AG20443 (cell line): ENCODE measurements at regions not wholly inside any gene's neighbourhood (a gene's known extent, or its start where the extent isn't known, plus 50 kb on each side); places are given as distances from the start of the nearest gene placed in this dataset.
"Not testable (repeated sequence)": the region's sequence is repeated elsewhere in the genome, so short reads cannot be mapped to it uniquely, and the experiment has no call there.

Experiments
- DNase-seq: peaks from one replicate; pipeline ENCODE4 v3.0.0; 2012; ENCODE audit warnings: low spot score, mixed read lengths

DNA sequence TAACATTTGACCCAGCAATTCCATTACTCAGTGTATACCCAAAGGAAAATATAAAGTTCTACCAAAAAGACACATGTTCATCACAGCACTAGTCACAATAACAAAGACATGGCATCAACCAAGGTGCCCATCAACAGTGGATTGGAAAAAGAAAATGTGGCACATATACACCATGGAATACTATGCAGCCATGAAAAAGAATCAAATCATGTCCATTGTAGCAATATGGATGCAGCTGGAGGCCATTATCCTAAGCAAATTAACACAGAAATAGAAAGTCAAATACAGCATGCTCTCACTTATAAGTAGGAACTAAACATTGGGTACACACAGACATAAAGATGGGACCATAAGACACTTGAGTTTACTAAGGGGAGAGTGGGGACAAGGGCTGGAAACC is 441.9 kb upstream of the ID4 start:
- DNase-seq: no peak

DNA sequence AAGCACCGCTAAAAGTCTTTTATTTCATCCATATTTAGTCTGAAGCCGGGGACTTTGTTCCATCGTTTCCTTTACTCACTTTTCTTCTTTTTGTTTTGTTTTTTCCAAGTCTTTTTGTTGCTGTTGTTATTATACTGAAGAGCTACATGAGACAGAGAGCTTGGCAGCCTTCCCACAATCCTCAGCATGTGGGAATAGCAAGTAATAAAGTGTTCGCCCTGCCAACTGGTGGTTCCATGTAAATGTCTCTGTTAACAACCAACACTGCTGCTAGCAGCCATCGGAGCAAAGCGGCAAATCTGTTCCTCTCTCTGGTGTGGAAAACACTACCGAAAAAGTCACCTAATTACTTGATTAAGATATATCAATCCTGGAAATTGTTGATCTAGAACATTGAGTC is 437.8 kb upstream of the ID4 start:
- peak; percentile 20 for DNase-seq

DNA sequence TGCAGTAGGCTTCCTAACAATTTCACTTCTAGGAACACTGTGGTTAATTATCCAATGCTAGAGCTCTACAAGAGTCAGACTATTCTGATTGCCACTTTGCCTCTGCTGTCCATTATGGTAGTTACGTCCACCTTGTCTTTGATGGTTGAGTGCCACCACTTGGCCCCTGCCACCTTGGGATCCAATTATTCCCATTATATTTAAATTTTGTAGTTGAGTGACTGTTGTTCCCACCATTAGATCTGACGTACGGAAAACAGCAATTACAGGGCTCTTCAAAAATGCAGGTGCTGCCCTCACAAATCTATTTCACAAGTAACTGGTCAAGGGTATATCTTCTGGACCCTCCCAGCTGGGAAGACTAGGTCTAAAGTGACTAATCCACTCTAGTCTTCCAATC is 432.3 kb upstream of the ID4 start:
- DNase-seq: not testable (repeated sequence)

DNA sequence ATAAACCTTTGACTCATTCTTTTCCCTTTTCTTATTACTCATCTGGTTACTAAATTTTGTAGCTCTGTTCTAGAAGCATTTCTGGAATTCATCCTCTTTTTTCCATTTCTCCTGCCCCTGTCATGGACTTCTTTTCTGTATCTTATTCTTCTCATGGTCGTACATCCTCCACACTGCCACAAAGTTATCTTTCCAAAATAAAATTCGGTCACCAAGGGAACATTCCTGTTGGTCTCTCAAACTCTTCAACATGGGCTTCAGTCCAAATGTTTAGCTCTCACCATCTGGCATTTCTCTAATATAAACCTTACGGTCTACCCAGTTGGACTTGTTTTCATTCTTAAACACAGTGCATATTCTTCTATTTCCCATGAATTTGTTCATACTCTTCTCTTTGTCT is 428.8 kb upstream of the ID4 start:
- no peak for DNase-seq

DNA sequence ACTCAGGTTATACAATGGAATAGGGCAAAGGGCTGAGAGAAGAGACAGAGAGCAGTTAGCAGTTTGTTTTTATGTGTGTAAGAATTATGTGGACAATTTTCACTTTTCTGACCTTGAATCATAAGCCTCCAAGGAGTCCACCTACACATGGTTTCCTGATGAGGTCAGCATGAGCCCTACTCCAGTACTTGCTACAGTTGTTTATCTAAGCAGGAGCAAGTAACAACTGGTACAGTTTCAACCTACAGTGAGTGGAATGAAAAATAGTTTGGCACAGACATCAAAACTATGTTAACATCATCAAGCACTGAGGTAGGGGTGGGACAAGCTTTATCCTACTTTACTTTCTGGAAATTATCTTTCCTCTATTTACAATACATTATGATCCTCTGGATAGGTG is 426.7 kb upstream of the ID4 start:
- DNase-seq: peak; percentile 10

DNA sequence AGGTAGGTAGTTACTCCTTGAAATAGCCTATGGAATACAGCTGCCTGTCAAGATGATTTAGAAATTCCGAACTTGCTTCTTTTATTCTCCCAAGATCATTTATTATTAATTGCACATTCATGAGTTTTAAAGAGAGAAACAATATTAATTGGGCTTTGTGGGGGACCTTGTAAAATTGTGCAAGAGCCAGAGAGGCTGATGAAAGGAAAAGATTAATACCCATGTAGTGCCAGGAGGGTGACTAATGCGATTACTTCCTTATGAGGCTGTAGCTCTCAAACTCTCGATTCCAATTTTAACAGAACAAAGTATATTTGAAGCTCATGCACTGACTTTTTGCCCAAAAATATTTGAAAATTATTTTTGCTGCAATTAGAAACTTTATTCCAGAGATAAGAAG is 423.8 kb upstream of the ID4 start:
- DNase-seq: peak; percentile 52

DNA sequence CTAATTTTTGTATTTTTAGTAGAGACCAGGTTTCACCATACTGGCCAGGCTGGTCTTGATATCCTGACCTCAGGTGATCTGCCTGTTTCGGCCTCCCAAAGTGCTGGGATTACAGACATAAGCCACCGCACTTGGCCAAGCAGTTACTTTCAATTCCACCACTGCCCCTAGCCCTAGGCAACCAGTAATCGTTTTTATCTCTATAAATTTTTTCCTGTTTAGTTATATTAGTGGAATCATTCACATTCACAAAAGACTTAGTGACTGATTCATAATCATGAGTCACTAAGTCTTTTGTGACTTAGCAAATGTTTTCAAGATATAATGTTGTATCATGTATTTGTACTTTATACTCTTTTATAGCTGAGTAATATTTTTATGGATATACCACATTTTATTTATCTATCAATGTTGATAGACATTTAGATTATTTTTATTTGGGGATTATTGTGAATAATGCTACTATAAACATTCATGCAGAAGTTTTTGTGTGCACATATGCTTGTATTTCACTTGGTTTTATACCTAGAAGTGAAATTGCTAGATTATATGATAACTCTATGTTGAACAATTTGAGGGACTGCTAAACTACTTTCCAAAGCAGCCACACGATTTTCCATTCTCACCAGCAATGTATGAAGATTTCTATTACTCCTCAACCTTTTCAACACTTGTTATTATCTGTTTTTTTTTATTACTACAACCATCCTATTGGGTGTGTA is 421.4 kb upstream of the ID4 start:
- DNase-seq: peak; percentile 35

DNA sequence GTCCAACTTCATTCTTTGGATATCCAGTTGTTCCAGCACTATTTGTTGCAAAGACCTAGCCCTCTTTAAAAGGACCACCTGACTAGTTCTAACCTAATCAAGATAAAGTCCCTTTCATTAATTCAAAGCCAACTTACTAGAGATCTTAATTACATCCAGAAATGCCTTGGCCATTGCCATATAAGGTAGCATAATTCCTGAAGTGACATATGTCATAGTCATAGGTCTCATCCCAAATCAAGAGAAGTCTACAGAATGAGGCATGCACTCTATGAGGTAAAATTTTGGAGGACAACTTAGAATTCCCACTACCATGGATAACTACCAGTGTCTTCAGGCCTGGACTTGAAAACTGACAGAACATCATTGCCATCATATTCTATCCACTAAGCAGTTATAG is 420.4 kb upstream of the ID4 start:
- no peak for DNase-seq

DNA sequence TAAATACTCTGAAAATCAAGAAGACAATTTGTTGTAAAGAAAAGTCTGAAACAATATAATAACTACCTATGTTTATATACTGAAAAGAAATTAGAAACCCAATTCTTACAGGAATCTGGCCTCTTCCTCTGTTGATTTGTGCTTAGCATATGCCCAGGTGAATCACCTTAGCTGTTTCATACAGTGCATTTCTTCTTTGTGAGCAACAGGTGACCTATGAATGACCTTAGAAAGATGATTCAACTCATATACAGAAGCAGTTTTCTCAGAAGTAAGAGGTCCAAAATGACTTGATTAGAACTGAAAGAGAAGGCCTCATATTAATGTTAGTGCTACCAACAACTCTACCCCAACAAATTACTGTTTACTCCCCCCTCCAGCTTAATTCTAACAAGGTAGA is 419.5 kb upstream of the ID4 start:
- DNase-seq: no peak

DNA sequence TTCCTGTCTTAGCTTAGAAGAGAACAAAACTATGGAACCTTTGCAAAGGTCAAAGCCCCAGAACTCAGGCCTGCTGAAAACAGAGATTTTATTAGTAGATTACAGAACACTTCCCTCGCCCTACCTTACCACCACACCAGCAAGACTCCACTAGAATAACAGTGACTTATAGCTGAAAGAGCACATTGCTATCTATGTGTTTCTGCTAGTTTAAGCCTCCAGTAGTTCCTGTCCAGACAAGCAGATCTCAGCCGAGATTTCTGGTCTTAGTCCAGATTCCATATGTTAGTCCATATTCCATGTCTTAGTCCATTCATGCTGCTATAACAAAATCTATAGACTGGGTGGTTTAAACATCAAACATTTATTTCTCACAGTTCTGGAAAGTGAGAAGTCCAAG is 412.3 kb upstream of the ID4 start:
- no peak for DNase-seq

DNA sequence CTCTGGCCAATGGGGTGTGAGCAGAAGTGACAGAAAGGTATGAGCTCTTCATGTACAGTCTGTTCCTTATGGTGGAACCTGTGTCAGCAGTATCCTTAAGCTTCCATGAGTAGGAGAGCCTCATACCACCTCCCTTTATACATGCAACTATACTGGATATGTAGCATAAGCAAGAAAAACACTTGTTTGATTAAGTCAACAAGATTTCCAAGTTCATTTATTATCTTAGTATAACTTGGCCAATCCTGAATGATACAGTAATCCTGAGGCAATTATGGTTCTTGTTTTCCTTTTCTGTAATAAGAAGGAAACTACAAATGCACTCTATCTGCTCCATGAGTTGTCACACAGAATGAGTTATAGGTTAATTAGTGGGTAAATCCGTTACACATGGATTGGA is 409.6 kb upstream of the ID4 start:
- no peak for DNase-seq

DNA sequence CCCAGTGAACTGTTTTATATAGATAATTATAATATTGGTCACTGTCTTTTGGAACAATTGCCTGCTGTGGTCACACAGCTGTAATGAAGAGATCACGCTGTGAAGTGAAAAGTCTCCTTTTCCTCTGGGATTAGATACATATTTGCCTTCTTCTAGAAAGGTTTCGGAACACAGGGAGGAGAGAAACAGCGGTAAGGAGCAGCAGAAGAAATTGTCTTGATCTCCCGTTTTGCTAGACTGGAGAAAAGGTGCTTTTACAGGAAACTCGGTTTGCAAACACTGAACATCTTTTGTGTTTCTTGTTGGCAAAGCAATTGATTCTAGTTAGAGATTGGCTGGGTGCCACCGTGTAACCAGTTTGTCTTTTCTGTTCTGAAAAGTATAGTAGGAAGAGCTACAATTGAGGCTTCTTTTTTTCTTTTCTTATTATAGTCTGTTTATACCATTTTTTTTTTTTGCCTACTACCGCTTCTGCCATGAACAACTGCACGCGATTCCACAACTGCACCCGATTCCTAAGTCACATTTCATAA is 404.1 kb upstream of the ID4 start:
- DNase-seq: no peak

DNA sequence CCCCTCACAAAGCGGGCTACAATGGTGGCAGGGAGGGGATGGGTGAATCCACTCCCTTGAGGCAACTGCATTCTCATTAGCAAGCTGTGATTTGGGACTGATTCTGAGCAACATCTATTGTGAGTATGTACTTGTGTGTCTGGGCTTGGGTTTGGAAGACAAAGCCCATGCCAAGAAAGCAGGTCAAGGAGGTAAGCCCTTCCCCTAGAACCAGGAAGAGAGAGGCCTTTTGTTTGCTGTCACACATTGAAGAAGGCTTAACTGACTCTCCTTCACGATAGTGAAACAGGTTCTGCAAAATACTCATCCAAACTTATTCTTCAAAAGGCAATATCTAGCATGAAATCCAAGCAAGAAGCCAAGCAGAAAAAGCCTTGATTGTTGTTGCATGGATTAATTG is 403.1 kb upstream of the ID4 start:
- no peak for DNase-seq

DNA sequence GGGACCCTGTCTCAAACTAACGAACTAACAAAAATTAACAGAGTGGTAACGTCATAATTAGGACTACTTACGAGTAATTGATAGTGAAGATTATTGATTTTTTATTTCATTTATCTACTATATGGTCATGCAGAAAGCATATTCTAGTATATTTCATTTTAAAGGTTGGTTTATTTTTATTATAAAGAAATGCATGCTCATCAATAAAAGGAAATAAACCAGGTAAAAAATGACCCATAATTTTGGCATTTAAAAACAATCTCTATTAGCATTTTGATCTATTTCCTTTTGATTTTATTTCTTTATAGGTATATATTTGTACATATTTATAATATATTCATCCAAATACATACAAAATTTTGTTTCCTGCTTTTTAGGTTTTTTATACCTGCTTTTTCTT is 401.4 kb upstream of the ID4 start:
- DNase-seq: no peak

DNA sequence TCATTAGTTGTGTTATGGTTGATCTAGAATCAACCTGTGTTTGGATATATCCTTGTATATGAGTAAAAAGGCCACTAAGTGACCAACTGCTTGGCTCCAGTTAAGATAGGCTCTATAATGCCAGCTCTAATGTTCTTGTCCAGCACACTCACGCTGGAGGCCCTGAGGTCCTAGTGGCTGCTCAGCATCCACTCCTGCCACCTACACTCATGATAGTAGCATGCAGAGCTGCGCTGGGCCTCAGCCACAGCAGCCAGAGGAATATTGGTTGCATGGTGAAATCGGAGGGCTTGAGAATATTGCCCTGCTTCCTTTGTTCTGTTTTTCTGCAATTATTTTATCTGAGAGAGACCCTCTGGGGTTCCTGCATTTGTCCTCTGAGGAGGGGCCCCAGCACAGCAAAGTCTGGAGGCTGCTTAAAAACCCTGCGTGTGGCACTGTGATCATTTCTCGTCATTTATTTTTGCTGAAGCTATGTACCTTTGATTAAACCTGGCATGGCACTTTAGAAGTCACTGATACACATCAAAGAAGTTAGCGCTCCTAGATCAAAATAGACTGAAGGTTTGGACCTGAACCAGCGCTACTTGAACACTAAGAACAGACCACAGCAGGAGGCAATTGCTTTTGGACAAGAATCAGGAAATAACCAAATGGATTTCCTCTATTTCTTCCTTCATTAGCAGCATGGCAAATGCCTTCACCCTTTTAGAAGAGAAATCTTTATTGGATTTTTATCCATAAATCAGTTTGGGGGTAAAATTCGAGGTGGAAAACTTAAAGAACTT is 398.4 kb upstream of the ID4 start:
- DNase-seq: no peak

DNA sequence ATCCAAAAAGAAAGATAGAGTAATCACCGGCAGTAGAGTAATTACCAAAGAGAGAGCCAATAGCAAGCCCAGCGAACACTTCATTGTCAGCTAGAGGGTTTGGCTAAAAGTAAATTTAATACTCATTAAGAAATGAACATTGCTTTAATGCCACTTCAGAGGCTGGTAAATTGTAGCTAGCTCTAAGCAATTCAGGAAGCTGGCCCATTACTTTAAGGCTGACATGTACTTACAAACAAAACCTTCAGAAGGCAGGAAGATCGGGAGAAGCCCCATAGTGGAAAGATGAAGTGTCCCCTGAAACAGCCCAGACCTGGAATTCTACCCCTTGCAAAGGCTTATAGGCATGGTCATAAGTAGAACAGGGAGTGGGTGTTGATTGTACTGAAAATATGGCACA is 396.6 kb upstream of the ID4 start:
- DNase-seq: no peak

DNA sequence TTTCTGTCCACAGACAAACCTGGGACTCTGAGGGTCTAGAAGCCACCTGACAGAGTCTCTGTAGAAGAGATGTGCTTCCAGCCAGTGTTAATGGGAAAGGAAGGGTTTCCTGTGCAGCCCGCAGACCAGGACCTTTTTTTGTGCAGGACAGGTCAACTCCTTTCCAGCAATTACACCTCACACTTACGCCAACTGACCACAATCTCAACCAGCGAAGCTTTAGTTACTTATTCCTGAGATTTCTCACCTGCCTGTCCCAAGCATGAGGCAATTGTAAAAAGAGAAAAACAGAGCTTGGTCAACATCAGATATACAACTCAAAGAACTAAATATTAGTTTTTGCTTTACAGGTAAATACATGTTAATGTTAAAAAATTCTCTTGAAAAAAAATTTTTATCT is 393.8 kb upstream of the ID4 start:
- DNase-seq: no peak

DNA sequence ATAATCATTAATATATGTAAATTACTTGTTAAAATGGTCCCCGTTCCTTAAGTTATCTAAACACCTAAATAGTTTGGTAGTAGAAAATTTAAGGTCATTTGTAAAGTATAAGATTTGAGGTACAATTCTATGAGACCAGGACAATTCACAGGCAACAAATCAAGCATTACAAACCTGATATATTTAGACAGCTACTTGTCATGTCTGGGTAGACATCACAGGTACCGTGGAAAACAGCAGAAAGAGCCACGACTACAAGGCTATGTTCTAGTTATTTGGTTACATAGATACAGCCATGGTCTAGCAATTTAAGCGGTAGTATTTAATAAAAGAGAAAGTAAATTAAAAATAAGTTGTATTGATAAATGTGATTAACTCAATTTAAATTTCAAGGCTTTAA is 393.1 kb upstream of the ID4 start:
- no peak for DNase-seq

DNA sequence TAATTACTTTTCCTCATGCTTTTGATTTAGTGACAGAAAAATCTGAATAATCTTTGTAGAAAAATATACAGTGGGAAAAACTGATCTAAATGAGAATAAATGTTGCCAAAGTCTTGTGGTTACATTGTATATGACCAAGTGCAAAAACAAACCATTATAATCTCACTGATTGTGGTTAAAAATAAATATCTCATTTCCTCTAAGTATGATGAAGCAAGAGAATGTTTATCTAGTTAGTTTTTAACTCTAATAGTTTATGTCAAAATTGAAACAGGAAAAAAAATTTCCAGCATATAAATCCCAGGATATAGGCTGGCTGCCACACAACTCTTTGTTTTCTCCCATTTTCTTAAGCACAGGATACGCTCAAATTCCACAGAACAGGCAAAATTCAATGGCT is 392.7 kb upstream of the ID4 start:
- no peak for DNase-seq

DNA sequence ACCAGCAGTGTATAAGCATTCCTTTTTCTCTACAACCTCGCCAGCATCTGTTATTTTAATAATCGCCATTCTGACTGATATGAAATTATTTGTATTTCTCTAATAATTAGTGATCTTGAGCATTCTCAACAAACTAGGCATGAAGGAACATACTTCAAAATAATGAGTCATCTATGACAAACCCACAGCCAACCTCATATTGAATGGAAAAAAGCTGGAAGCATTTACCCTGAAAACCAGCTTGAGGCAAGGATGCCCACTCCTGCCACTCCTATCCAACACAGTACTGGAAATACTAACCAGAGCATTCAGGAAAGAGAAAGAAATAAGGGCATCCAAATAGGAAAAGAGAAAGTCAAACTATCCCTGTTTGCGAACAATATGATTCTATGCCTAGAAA is 390.6 kb upstream of the ID4 start:
- DNase-seq: no peak

DNA sequence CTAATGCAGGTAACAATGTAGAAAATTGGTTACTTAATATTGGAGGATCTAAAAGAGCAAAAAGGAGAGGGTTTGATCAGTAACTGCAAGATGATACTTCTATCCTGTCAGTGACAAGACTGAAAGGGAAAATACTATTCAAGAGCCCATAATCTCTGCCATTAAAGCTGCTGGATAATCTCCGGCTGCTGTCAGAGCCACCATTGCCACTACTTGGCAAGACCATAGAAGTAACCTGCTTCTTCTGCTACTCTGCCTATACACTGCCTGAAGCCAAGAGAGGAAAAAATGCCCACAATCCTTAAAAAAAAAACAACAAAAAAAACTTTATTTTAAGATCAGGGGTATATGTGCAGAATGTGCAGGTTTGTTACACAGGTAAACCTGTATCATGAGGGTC is 386.5 kb upstream of the ID4 start:
- DNase-seq: no peak

DNA sequence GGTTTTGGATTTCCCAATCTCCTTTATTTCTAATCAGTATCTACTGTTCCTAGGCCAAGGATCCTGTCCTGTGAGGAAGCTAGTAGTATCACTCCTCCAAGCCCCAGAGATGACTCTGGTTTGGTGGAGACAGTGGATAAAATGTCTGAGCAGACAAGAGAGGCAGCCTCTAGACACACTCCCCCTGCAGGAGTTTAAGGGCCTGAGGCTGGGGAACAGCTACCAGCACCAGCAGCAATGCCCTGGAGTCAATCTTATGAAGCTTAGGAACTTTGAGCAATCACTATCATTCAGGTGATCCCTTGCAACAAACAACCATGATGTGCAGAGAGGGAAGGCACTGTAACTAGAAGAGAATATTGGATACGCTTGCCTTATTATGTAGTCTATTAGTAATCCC is 384.7 kb upstream of the ID4 start:
- no peak for DNase-seq

DNA sequence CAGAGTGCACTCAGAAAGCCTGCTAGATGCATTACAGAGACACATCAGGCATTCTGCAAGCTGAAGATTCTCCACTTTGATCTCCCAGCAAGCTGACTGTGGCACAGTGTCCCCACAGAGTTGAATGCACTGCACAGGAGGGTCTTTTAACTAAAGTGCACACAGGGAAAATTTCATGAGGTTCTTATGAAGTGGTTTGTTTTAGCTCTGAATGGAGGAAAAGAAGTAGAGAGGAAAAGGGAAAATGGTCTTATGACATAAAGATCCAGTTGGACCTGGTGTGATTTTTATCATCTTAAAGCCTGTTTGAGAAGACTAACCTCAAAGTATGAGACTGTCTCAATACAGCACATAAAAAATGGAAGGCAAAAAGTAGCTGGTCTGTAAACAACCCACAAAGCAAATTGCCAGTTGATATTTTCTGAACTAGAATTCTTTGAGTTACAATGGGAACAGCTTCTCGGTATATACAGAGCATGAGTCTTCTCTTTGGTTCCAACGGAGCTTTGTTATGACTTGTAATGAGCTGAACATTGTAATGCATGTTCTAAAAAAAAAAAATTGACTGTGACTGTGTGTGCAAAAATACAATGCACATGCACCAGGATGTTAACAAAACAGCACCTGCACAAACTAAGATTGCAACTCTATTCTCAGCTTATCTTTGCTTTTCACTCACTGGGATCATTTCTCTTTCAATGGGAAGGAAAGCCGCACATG is 383.0 kb upstream of the ID4 start:
- DNase-seq: no peak
